H9 (cell line): ENCODE measurements at regions not wholly inside any gene's neighbourhood (a gene's known extent, or its start where the extent isn't known, plus 50 kb on each side); places are given as distances from the start of the nearest gene placed in this dataset.

Experiments
- DNase-seq: peaks from one replicate; pipeline ENCODE4 v3.0.0-alpha.2; 2017
- H2AFZ ChIP-seq: one replicate; pipeline ENCODE4 v1.6.1; 2013; ENCODE audit warnings: mild to moderate bottlenecking, low read length, control low read depth, moderate library complexity
- H2AK5ac ChIP-seq: 2 replicates; pipeline ENCODE4 v1.6.1; 2013; ENCODE audit warnings: low read length, control low read depth, mixed read lengths; ENCODE audit not compliant: insufficient read length
- H2BK120ac ChIP-seq: one replicate; pipeline ENCODE4 v1.6.1; 2013; ENCODE audit warnings: low read depth, mild to moderate bottlenecking, low read length, control low read depth, inconsistent platforms; ENCODE audit not compliant: poor library complexity, severe bottlenecking
- H2BK12ac ChIP-seq: 2 replicates; pipeline ENCODE4 v1.6.1; 2013; ENCODE audit warnings: low read length, control low read depth, mixed read lengths, low read depth; ENCODE audit not compliant: insufficient read length
- H2BK15ac ChIP-seq: 2 replicates; pipeline ENCODE4 v1.6.1; 2013; ENCODE audit warnings: low read depth, low read length, control low read depth
- H2BK20ac ChIP-seq: one replicate; pipeline ENCODE4 v1.6.1; 2013; ENCODE audit warnings: low read depth, mild to moderate bottlenecking, low read length, control low read depth, inconsistent platforms; ENCODE audit not compliant: poor library complexity, severe bottlenecking
- H2BK5ac ChIP-seq: 2 replicates; pipeline ENCODE4 v1.6.1; 2013; ENCODE audit warnings: low read length, control low read depth, mixed read lengths; ENCODE audit not compliant: insufficient read length
- H3K14ac ChIP-seq: 2 replicates; pipeline ENCODE4 v1.6.1; 2013; ENCODE audit warnings: low read length, control low read depth; ENCODE audit not compliant: insufficient read depth
- H3K18ac ChIP-seq: 2 replicates; pipeline ENCODE4 v1.6.1; 2013; ENCODE audit warnings: low read depth, mild to moderate bottlenecking, mixed read lengths, low read length, control low read depth; ENCODE audit not compliant: insufficient read length
- H3K23ac ChIP-seq: 2 replicates; pipeline ENCODE4 v1.6.1; 2013; ENCODE audit warnings: low read length, control low read depth, mixed read lengths, low read depth; ENCODE audit not compliant: insufficient read length
- H3K23me2 ChIP-seq: 2 replicates; pipeline ENCODE4 v1.6.1; 2013; ENCODE audit warnings: low read depth, mild to moderate bottlenecking, mixed read lengths, low read length, control low read depth; ENCODE audit not compliant: insufficient read length, poor library complexity, severe bottlenecking
- H3K27ac ChIP-seq: 2 replicates; pipeline ENCODE4 v1.5.1; 2013; ENCODE audit warnings: low read length, control low read depth, mixed read lengths, low read depth; ENCODE audit not compliant: insufficient read length
- H3K27me3 ChIP-seq: 2 replicates; pipeline ENCODE4 v1.6.1; 2013; ENCODE audit warnings: low read length, control low read depth, inconsistent platforms; ENCODE audit not compliant: insufficient read depth
- H3K4ac ChIP-seq: 2 replicates; pipeline ENCODE4 v1.6.1; 2013; ENCODE audit warnings: low read depth, mild to moderate bottlenecking, control low read depth, inconsistent platforms, low read length, moderate library complexity
- H3K4me1 ChIP-seq: 2 replicates; pipeline ENCODE4 v1.6.1; 2013; ENCODE audit warnings: low read length, control low read depth, inconsistent platforms; ENCODE audit not compliant: insufficient read depth
- H3K4me2 ChIP-seq: 2 replicates; pipeline ENCODE4 v1.6.1; 2013; ENCODE audit warnings: low read length, control low read depth, mixed read lengths; ENCODE audit not compliant: insufficient read length, insufficient read depth
- H3K56ac ChIP-seq: 2 replicates; pipeline ENCODE4 v1.6.1; 2013; ENCODE audit warnings: low read depth, mild to moderate bottlenecking, mixed read lengths, low read length, control low read depth; ENCODE audit not compliant: insufficient read length
- H3K79me1 ChIP-seq: 2 replicates; pipeline ENCODE4 v1.6.1; 2013; ENCODE audit warnings: low read depth, mild to moderate bottlenecking, moderate library complexity, low read length, control low read depth, inconsistent platforms; ENCODE audit not compliant: insufficient read depth, poor library complexity, severe bottlenecking
- H3K79me2 ChIP-seq: 2 replicates; pipeline ENCODE4 v1.6.1; 2013; ENCODE audit warnings: low read length, control low read depth, inconsistent platforms; ENCODE audit not compliant: insufficient read depth
- H3K9ac ChIP-seq: 2 replicates; pipeline ENCODE4 v1.6.1; 2013; ENCODE audit warnings: low read length, control low read depth, mixed read lengths; ENCODE audit not compliant: insufficient read length; ENCODE audit errors: extremely low read depth
- H3K9me3 ChIP-seq: one replicate; pipeline ENCODE4 v1.6.1; 2013; ENCODE audit warnings: low read depth, low read length, inconsistent platforms; ENCODE audit not compliant: control insufficient read depth
- H3T11ph ChIP-seq: one replicate; pipeline ENCODE4 v1.6.1; 2013; ENCODE audit warnings: mild to moderate bottlenecking, low read length, control low read depth, inconsistent platforms
- H4K20me1 ChIP-seq: one replicate; pipeline ENCODE4 v1.6.1; 2013; ENCODE audit not compliant: control insufficient read depth, insufficient read length, insufficient read depth
- H4K5ac ChIP-seq: 2 replicates; pipeline ENCODE4 v1.6.1; 2013; ENCODE audit warnings: low read depth, mild to moderate bottlenecking, mixed read lengths, low read length, control low read depth; ENCODE audit not compliant: insufficient read length
- H4K8ac ChIP-seq: replicated peaks from 2 replicates; pipeline ENCODE4 v1.6.1; 2013; ENCODE audit warnings: low read length, control low read depth, mixed read lengths, low read depth; ENCODE audit not compliant: insufficient read length
- H4K91ac ChIP-seq: 2 replicates; pipeline ENCODE4 v1.6.1; 2013; ENCODE audit warnings: low read depth, mild to moderate bottlenecking, moderate library complexity, mixed read lengths, low read length, control low read depth; ENCODE audit not compliant: insufficient read length
- H3K27ac Mint-ChIP-seq, 3 experiments: 2 replicates in 2 of 3; 3 replicates in 1 of 3; pipeline ENCODE4 v1.8.0; 2020 to 2021; ENCODE audit warnings: mixed read lengths in 3 of 3, mild to moderate bottlenecking in 1 of 3, moderate library complexity in 1 of 3
- H3K27me3 Mint-ChIP-seq: 2 replicates; pipeline ENCODE4 v1.8.0; 2021; ENCODE audit warnings: low read depth, mild to moderate bottlenecking, moderate library complexity, mixed read lengths
- H3K36me3 Mint-ChIP-seq, 3 experiments: 2 replicates in 2 of 3; 3 replicates in 1 of 3; pipeline ENCODE4 v1.8.0; 2020 to 2021; ENCODE audit warnings: low read depth in 3 of 3, mixed read lengths in 3 of 3; ENCODE audit not compliant: insufficient read depth in 1 of 3
- H3K4me1 Mint-ChIP-seq, 2 experiments: 2 replicates each; pipeline ENCODE4 v1.8.0; 2020; ENCODE audit warnings: mixed read lengths in 2 of 2
- H3K4me3 Mint-ChIP-seq, 2 experiments: 2 replicates in 1 of 2; 3 replicates in 1 of 2; pipeline ENCODE4 v1.8.0; 2020 to 2021; ENCODE audit warnings: mild to moderate bottlenecking in 2 of 2, mixed read lengths in 2 of 2, moderate library complexity in 1 of 2
- H3K9me3 Mint-ChIP-seq, 2 experiments: 2 replicates in 1 of 2; 3 replicates in 1 of 2; pipeline ENCODE4 v1.8.0; 2020; ENCODE audit warnings: mild to moderate bottlenecking in 2 of 2, mixed read lengths in 2 of 2, moderate library complexity in 1 of 2
- WGBS: extraction: QIAGEN DNeasy Blood & Tissue Kit; methylation state at CpG from one replicate; pipeline ENCODE4 v1.1.7; 2013; ENCODE audit warnings: missing lambda C conversion rate, low lambda C conversion rate, mixed read lengths; ENCODE audit not compliant: insufficient read length; ENCODE audit errors: extremely low coverage; 5-methylcytosine and 5-hydroxymethylcytosine counted together
- TF ChIP-seq, protein P1 (sequence below): fragments of 200-600 bp; sonication (generic); conservative IDR thresholded peaks from 3 replicates; pipeline ENCODE4 v1.8.0; 2021; ENCODE audit warnings: antibody characterized with exemption, mild to moderate bottlenecking

DNA sequence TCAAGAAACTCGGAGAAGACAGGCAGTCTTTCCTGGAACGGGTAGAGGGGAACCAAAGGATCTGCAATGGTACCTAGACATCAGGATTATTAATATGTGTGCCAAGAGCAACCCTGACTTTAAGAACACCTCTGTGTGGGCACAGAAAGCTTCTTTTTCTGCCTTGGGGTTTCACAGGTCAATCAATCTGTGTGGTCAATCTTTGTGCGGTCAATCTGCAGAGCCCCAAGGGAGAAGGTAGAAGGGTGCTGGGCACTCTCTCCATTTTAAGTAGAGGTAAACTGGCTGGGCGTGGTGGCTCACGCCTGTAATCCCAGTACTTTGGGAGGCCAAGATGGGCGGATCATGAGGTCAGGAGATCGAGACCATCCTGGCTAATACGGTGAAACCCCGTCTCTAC, 100.7 kb downstream of the ARF6 start:
- no peak overlapping the region for H3K27ac Mint-ChIP-seq
- TF ChIP-seq, protein P1, sequence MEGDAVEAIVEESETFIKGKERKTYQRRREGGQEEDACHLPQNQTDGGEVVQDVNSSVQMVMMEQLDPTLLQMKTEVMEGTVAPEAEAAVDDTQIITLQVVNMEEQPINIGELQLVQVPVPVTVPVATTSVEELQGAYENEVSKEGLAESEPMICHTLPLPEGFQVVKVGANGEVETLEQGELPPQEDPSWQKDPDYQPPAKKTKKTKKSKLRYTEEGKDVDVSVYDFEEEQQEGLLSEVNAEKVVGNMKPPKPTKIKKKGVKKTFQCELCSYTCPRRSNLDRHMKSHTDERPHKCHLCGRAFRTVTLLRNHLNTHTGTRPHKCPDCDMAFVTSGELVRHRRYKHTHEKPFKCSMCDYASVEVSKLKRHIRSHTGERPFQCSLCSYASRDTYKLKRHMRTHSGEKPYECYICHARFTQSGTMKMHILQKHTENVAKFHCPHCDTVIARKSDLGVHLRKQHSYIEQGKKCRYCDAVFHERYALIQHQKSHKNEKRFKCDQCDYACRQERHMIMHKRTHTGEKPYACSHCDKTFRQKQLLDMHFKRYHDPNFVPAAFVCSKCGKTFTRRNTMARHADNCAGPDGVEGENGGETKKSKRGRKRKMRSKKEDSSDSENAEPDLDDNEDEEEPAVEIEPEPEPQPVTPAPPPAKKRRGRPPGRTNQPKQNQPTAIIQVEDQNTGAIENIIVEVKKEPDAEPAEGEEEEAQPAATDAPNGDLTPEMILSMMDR = no peak
- H3K4me1 ChIP-seq = no peaks in the 10 kb centered on the region
- H3K9me3 Mint-ChIP-seq = no peaks in the 10 kb centered on the region
- no peak overlapping the region for H2BK15ac ChIP-seq
- H3K79me2 ChIP-seq = no peaks in the 10 kb centered on the region
- H4K5ac ChIP-seq = no peak overlapping the region
- H3K23me2 ChIP-seq = no peaks in the 10 kb centered on the region
- no peak overlapping the region for H3K4me2 ChIP-seq
- H2AK5ac ChIP-seq = no peak overlapping the region
- no peak overlapping the region for H4K8ac ChIP-seq
- no peaks in the 10 kb centered on the region for H3K36me3 Mint-ChIP-seq
- H3K9ac ChIP-seq = no peak overlapping the region
- H3K27me3 ChIP-seq = no peaks in the 10 kb centered on the region
- no peaks in the 10 kb centered on the region for H3K79me1 ChIP-seq
- H2BK20ac ChIP-seq = no peak overlapping the region
- no peaks in the 10 kb centered on the region for H3K9me3 ChIP-seq
- no peak for DNase-seq
- no peak overlapping the region for H2BK120ac ChIP-seq
- no peaks in the 10 kb centered on the region; the same call in 1 of the 2 replicates for H3K27me3 Mint-ChIP-seq
- no peak overlapping the region for H3T11ph ChIP-seq
- H2BK5ac ChIP-seq = no peak overlapping the region
- no peak overlapping the region for H3K4ac ChIP-seq
- no peak overlapping the region for H2AFZ ChIP-seq
- H3K27ac ChIP-seq = no peak overlapping the region
- no peaks in the 10 kb centered on the region for H4K20me1 ChIP-seq
- no peak overlapping the region for H3K56ac ChIP-seq
- H2BK12ac ChIP-seq = no peak overlapping the region
- H3K4me3 Mint-ChIP-seq = no peak overlapping the region
- no peak overlapping the region for H3K14ac ChIP-seq
- no peak overlapping the region for H3K18ac ChIP-seq
- WGBS = no CpG with 5 or more reads among the region's 9 CpGs
- H3K4me1 Mint-ChIP-seq = peaks cover 6 to 9% of the 10 kb centered on the region in 2 experiments
- no peak overlapping the region for H3K23ac ChIP-seq
- no peak overlapping the region for H4K91ac ChIP-seq
